ENCODE measurements at regions not wholly inside any gene's neighbourhood (a gene's known extent, or its start where the extent isn't known, plus 50 kb on each side); places are given as distances from the start of the nearest gene placed in this dataset.

DNA sequence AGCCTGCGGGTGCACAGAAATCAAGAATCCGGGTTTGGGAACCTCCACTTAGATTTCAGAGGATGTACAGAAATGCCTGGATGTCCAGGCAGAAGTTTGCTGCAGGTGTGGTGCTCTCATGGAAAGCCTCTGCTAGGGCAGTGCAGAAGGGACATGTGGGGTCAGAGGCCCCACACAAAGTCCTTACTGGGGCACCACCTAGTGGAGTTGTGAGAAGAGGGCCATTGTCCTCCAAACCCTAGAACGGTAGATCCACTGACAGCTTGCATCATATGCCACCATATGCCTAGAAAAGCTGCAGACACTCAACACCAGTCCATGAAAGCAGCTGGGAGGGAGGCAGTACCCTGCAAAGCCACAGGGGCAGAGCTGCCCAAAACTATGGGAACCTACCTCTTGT is 833.0 kb downstream of the TMEM182 start:
- peaks cover 22% of the 10 kb centered on the region for H3K9me3 Mint-ChIP-seq
- Histone ChIP-seq H3K27ac (ENCODE audit: low read depth in 1 of 2, low read length in 2 of 2) (no peak overlapping the region), H3K36me3 (ENCODE audit: insufficient read depth, low read length) (no peaks in the 10 kb centered on the region), H3K9me3 (ENCODE audit: control insufficient read depth in 1 of 2, insufficient read depth in 1 of 2, low read length in 2 of 2) (peaks cover 5 to 12% of the 10 kb centered on the region in 2 experiments), H3K27me3 (ENCODE audit: control insufficient read depth in 1 of 2, insufficient read depth in 2 of 2, low read length in 2 of 2) (no peaks in the 10 kb centered on the region), H3K4me1 (ENCODE audit: insufficient read depth, low read length) (no peaks in the 10 kb centered on the region), H3K4me3 (ENCODE audit: low read length) (no peak overlapping the region)
- H3K27me3 Mint-ChIP-seq, result no peaks in the 10 kb centered on the region
- ChIA-PET CTCF (no interaction called here), POLR2A (no interaction called here)
- no peak overlapping the region for H3K27ac Mint-ChIP-seq
- intact Hi-C loops (cut with DNase I, micrococcal nuclease), result no loop called here
- H3K4me1 Mint-ChIP-seq (ENCODE audit: low read depth), result no peaks in the 10 kb centered on the region
- TF ChIP-seq, protein P1, sequence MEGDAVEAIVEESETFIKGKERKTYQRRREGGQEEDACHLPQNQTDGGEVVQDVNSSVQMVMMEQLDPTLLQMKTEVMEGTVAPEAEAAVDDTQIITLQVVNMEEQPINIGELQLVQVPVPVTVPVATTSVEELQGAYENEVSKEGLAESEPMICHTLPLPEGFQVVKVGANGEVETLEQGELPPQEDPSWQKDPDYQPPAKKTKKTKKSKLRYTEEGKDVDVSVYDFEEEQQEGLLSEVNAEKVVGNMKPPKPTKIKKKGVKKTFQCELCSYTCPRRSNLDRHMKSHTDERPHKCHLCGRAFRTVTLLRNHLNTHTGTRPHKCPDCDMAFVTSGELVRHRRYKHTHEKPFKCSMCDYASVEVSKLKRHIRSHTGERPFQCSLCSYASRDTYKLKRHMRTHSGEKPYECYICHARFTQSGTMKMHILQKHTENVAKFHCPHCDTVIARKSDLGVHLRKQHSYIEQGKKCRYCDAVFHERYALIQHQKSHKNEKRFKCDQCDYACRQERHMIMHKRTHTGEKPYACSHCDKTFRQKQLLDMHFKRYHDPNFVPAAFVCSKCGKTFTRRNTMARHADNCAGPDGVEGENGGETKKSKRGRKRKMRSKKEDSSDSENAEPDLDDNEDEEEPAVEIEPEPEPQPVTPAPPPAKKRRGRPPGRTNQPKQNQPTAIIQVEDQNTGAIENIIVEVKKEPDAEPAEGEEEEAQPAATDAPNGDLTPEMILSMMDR (IDR thresholded peaks at IDR 0.05), result no peak
- DNase-seq (no peak), ATAC-seq (ENCODE audit: poor library complexity) (no peak)
- no peak overlapping the region for H3K4me3 Mint-ChIP-seq
- H3K36me3 Mint-ChIP-seq (ENCODE audit: low read depth), result no peaks in the 10 kb centered on the region

DNA sequence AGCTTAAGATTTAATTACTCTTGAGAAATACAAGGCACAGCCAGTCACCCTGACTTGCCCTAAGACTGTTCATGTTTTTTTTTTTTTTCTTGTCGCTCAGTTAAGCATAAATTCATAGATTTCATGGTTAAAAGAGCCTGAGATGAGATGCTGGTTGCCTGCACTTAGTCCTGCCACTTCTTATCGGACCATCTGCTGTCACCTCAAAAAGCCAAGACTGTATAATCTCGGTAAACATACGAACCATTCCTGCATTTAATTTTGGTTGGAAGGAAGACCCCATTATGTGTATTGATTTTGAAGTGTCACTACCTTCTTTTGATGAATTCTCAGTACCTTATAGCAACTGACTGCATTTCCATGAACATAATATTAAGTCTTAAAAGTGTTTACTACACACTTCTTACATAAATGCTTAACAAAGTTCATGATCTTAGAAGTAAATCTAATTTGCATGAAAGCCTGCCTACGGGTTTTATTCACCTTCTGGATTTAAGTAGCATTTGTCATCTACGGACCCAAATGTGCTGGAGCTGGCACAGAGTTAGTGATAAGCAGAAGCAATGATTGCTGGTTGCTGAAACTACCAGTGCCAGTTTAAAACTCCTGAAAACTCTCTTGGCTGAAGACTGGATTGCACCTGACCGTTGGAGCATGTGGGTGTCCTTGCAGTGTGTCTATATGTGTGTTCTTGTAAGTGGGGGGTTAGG is 843.4 kb downstream of the TMEM182 start:
- Histone ChIP-seq H3K27ac (ENCODE audit: low read depth in 1 of 2, low read length in 2 of 2) (no peak overlapping the region), H3K36me3 (ENCODE audit: insufficient read depth, low read length) (no peaks in the 10 kb centered on the region), H3K9me3 (ENCODE audit: control insufficient read depth in 1 of 2, insufficient read depth in 1 of 2, low read length in 2 of 2) (peaks cover 5 to 15% of the 10 kb centered on the region in 2 experiments), H3K27me3 (ENCODE audit: control insufficient read depth in 1 of 2, insufficient read depth in 2 of 2, low read length in 2 of 2) (no peaks in the 10 kb centered on the region), H3K4me1 (ENCODE audit: insufficient read depth, low read length) (no peaks in the 10 kb centered on the region), H3K4me3 (ENCODE audit: low read length) (no peak overlapping the region)
- ATAC-seq (ENCODE audit: poor library complexity) (no peak), DNase-seq (no peak)
- intact Hi-C loops (cut with DNase I, micrococcal nuclease), result no loop called here
- Mint-ChIP-seq H3K4me1 (ENCODE audit: low read depth) (no peaks in the 10 kb centered on the region), H3K9me3 (peaks cover 2% of the 10 kb centered on the region), H3K4me3 (no peak overlapping the region), H3K36me3 (ENCODE audit: low read depth) (no peaks in the 10 kb centered on the region), H3K27ac (no peak overlapping the region), H3K27me3 (no peaks in the 10 kb centered on the region)
- TF ChIP-seq, protein P1 (IDR thresholded peaks at IDR 0.05), result no peak
- POLR2A ChIA-PET, result no interaction called here
- CTCF ChIA-PET, result no interaction called here

DNA sequence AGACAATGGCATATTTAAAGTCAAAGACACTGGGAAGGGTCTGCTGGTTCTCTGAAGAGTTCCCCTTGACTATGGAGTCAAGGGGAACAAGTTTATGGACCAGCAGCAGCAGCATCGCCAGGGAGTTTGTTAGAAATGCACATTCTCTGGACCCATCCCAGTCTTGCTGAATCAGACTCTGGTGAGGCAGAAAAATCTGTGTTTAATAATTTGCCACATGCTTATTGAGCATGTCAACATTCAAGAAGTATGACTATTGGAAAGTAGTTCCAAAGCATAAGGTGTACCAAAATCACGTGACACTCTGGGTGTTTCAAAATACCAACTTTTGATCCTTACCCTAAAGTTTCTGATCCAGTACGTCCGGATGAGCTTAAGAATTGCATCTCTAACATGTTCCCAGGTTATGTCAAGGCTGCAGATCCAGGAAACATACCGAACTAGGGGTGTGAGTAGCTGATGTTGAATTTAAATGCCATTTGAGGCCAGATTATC is 853.8 kb downstream of the TMEM182 start:
- no peaks in the 10 kb centered on the region for H3K4me1 Mint-ChIP-seq (ENCODE audit: low read depth)
- POLR2A ChIA-PET, result no interaction called here
- TF ChIP-seq, protein P1 (IDR thresholded peaks at IDR 0.05), result no peak
- Histone ChIP-seq H3K9me3 (ENCODE audit: control insufficient read depth in 1 of 2, insufficient read depth in 1 of 2, low read length in 2 of 2) (peaks cover 2 to 12% of the 10 kb centered on the region in 2 experiments), H3K4me3 (ENCODE audit: low read length) (no peak overlapping the region), H3K4me1 (ENCODE audit: insufficient read depth, low read length) (no peaks in the 10 kb centered on the region), H3K36me3 (ENCODE audit: insufficient read depth, low read length) (no peaks in the 10 kb centered on the region), H3K27me3 (ENCODE audit: control insufficient read depth in 1 of 2, insufficient read depth in 2 of 2, low read length in 2 of 2) (no peaks in the 10 kb centered on the region), H3K27ac (ENCODE audit: low read depth in 1 of 2, low read length in 2 of 2) (no peak overlapping the region)
- H3K27ac Mint-ChIP-seq, result no peak overlapping the region
- ATAC-seq (ENCODE audit: poor library complexity), result no peak
- peaks cover 10% of the 10 kb centered on the region for H3K9me3 Mint-ChIP-seq
- CTCF ChIA-PET, result no interaction called here
- intact Hi-C loops (cut with DNase I, micrococcal nuclease), result no loop called here
- H3K36me3 Mint-ChIP-seq (ENCODE audit: low read depth), result no peaks in the 10 kb centered on the region
- no peak for DNase-seq
- H3K27me3 Mint-ChIP-seq, result no peaks in the 10 kb centered on the region
- no peak overlapping the region for H3K4me3 Mint-ChIP-seq

Measured in CD4-positive, alpha-beta T cell (primary cell).